ENCODE measurements at regions not wholly inside any gene's neighbourhood (a gene's known extent, or its start where the extent isn't known, plus 50 kb on each side); places are given as distances from the start of the nearest gene placed in this dataset.

- no peak for TF ChIP-seq EZH2 (IDR thresholded peaks at IDR 0.05)
- TF ChIP-seq POLR2AphosphoS5 (IDR thresholded peaks at IDR 0.05; ENCODE audit: borderline replicate concordance, low read depth, low read length) = no peak
- no peak for TF ChIP-seq FOXP2 (optimal IDR thresholded peaks at IDR 0.05; ENCODE audit: control extremely low read depth, extremely low read length, insufficient read depth)
These were observed 875.5 kb downstream of the XPNPEP1 start for GRCh38 chr10:109047856-109048255.

Measured in SK-N-MC (cell line).